8988T (cell line): ENCODE measurements at regions not wholly inside any gene's neighbourhood (a gene's known extent, or its start where the extent isn't known, plus 50 kb on each side); places are given as distances from the start of the nearest gene placed in this dataset.

Experiments
- DNase-seq: peaks from one replicate; pipeline ENCODE4 v3.0.0; 2011

DNA sequence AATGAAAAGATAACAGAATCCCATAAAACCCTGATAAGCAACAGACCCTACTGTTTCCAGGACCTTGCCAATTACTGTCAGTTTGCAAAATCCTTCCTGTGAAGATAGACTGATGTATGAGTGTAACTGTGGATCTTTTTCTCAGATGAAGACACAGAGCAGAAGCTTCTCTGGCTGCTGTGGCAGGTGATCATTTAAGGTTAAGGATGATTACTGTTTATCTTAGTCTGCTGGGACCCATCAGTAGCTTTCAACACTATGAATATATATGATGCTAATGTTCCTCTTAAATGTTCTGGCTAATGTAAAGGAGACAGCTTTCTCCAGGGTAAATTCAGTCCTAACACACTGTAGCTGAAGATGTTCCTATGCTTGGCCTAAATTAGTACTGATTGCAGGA, 56.0 kb upstream of the CTTNBP2 start:
- DNase-seq = no peak

- DNase-seq = no peak
Measured at GRCh38 chr7:117931314-117931713, 58.1 kb upstream of the CTTNBP2 start.

DNA sequence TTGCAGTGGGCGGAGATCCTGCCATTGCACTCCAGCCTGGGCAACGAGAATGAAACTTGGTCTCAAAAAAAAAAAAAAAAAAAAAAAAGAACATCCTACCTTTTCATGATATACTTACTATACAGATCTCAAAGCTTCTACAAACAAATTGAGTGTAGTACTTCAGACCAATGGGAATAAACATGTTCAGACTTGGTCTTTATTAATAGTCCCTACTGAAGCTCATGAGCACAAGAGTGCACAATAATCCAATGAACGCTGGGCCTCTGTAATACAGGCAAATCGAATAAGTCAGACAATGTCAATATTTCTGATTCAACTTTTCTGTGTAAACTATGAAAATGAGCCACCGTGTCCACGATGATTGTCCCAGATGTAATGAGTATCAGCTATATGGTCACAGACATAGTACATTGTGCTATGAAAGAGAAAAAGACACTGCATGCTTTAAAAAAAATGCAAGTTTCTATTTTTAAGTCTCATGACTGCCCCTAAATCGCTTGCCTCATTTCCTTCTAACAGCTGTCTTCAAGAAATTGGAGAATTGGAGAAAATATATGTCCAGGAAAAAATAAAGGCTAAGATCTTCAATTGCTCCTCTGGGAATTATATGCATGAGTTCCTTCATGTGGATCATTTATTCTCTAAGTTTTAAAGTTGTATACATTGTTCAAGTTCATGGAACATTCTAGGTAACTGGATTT, 64.0 kb upstream of the CTTNBP2 start:
- DNase-seq = no peak

DNA sequence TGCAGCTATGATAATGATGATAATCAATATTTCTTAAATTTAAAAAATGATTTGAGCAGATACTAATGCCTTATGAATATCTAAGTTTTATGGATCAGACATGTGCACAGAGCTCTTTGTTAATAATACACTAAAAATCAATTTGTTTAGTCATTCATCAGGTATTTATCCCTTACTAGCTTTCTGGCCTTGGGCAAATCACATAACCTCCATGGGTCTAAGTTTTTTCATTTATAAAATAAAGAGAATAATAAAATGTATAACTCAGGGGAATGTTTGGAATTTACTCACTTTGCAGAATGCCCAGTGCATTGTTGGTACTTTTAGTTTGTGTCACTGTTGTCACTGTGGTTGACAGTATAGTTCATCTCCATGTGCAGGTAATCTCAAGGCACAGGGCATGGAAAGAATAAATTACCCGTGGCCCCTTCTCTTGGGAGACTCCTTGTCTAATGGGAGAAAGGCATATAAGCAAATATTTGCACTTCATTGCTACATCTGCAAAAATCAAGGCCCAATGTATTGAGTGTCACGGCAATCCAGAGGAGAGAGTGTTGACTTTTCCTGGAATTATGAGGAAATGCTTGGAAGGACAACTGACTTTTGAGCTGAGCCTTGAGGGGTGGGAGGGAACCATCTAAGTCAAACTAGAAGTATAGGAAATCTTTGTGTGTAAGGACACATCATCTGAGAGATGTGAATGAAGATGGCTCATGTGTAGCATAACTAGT, 64.7 kb upstream of the CTTNBP2 start:
- DNase-seq = no peak

GRCh38 chr7:117941138-117941810, 68.0 kb upstream of the CTTNBP2 start:
- no peak for DNase-seq

- no peak for DNase-seq
Measured at GRCh38 chr7:117942780-117943179, 69.5 kb upstream of the CTTNBP2 start.

DNA sequence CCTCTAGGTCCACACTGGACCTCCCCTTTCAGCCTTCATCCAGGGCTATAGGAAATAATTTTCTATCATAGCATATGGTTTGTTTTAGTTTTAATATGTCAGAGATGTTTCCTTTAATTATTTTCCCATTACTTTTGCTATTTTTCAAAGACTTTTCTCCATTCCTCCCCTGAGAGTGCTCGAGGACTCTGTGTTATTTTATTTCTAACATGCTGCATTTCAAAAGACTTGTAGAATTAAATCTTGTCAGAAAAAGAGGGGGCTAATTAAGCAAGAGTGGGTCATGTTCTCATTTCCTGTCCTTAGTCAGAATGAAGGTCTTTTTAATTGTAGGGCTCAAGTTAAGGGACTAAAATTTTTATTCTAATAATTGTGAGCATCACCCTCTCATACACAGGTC, 71.6 kb upstream of the CTTNBP2 start:
- no peak for DNase-seq

- no peak for DNase-seq
Measured at GRCh38 chr7:117946151-117946633, 73.0 kb upstream of the CTTNBP2 start.

- no peak for DNase-seq
Measured at GRCh38 chr7:117949232-117949631, 76.0 kb upstream of the CTTNBP2 start.

DNA sequence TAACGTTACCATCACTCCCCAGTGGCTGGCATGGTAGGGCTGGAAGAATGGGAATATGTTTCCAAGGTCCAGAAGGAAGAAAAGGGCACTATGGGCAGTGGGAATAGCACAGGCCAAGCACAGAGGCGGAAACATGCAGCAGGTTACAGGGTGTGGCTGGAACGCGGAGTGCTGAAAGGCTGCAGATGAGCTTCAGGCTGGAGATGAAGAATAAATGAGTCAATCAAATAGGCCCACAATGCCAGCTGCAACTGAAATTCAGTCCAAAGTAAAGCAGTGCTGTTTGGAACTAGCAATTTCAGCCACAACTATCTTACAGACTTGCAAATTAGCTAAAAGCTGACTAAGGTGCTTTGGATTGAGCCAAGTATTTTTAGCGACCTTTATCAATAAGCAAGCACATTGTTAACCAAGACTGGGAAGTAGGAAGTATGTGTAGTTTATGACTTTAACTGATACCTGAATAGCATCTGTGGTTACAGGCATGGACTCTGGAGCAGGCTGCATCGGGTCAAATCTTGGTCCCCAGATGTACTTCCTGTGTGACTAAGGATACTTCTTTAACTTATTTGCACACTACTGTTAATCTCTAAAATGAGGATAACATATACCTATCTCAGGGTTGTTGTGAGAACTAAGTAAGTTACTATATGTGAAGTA, 77.5 kb upstream of the CTTNBP2 start:
- DNase-seq = no peak

GRCh38 chr7:117951285-117951684, 78.0 kb upstream of the CTTNBP2 start:
- DNase-seq = no peak

DNA sequence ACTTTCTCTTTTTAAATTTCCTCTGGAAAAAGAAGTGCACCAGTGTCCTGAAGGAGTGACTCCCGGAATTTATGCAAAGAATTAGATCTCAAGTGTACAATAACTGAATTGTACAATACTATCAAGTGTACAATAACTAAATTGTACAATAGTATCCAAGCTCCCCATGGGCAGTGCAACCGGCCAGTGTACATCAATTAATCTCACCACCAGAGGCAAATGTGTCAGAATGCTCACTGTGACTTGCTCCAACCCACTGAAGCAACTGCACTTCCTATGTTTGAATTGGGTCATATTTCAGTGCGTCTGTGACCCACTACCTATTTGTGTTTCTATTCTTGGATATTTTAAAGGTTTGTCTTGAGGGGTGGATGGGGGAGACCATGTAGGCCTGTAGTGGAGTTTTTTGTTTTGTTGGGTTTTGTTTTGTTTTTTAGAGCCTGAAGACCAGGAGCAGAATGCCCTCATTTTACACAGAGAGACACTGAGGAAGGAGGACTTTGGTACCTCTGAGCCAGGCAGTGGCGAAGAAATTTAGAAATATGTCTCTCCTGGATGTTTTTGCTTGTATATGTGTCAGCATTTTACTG, 78.5 kb upstream of the CTTNBP2 start:
- no peak for DNase-seq

GRCh38 chr7:117955046-117955445, 81.8 kb upstream of the CTTNBP2 start:
- no peak for DNase-seq

GRCh38 chr7:117960351-117960750, 87.1 kb upstream of the CTTNBP2 start:
- no peak for DNase-seq

GRCh38 chr7:117961235-117961634, 88.0 kb upstream of the CTTNBP2 start:
- DNase-seq = no peak

- no peak for DNase-seq
Measured at GRCh38 chr7:117962366-117962994, 89.2 kb upstream of the CTTNBP2 start.

GRCh38 chr7:117963264-117964197, 90.3 kb upstream of the CTTNBP2 start:
- no peak for DNase-seq

- DNase-seq = no peak
Measured at GRCh38 chr7:117970801-117971200, 97.6 kb upstream of the CTTNBP2 start.

GRCh38 chr7:117971556-117972244, 98.5 kb upstream of the CTTNBP2 start:
- DNase-seq = no peak

DNA sequence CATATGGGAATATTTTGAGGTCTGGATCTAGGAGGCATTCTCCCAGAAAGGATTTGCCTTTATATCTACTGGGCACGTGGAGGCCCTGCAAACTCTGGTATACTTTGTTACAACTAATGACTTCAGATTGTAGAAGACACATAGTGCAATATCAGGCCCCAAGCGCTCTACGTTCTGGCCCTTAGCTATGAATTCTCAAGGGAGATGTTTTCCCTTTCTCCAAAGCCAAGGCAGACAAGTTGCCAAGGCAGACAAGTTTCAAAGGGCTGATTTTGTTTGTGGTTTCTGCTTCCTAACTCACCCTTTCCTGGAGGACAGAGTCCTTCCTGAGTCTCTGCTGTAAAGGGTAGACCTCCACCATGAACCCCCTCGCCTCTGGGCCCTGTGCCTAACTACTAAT, 99.4 kb upstream of the CTTNBP2 start:
- DNase-seq = no peak

- DNase-seq = no peak
Measured at GRCh38 chr7:117973975-117974374, 100.7 kb upstream of the CTTNBP2 start.
